ENCODE measurements at regions not wholly inside any gene's neighbourhood (a gene's known extent, or its start where the extent isn't known, plus 50 kb on each side); places are given as distances from the start of the nearest gene placed in this dataset.
"Not testable (repeated sequence)": the region's sequence is repeated elsewhere in the genome, so short reads cannot be mapped to it uniquely, and the experiment has no call there.

GRCh38 chr20:53652859-53653517 is 59.3 kb upstream of the ZNF217 start:
- no peak overlapping the region for H3K4me3 ChIP-seq (replicated peaks; ENCODE audit: low read depth, low read length)
- TF ChIP-seq CTCF (IDR thresholded peaks at IDR 0.05; ENCODE audit: insufficient read depth, low read length, poor library complexity, severe bottlenecking), result no peak
- no peak for DNase-seq (ENCODE audit: extremely low read depth, insufficient read length)
- H3K27me3 ChIP-seq (replicated peaks; ENCODE audit: control insufficient read depth, insufficient read depth, low read length), result no peaks in the 10 kb centered on the region
- H3K36me3 ChIP-seq (ENCODE audit: control insufficient read depth, insufficient read depth, low read length), result no peaks in the 10 kb centered on the region

GRCh38 chr20:53652090-53652858 is 58.6 kb upstream of the ZNF217 start:
- H3K4me3 ChIP-seq (replicated peaks; ENCODE audit: low read depth, low read length), result peak overlapping the region; percentile 44; the same call in 1 of the 2 replicates
- H3K27me3 ChIP-seq (replicated peaks; ENCODE audit: control insufficient read depth, insufficient read depth, low read length), result no peaks in the 10 kb centered on the region
- DNase-seq (ENCODE audit: extremely low read depth, insufficient read length), result peak; percentile 73
- no peaks in the 10 kb centered on the region for H3K36me3 ChIP-seq (ENCODE audit: control insufficient read depth, insufficient read depth, low read length)
- TF ChIP-seq CTCF (IDR thresholded peaks at IDR 0.05; ENCODE audit: insufficient read depth, low read length, poor library complexity, severe bottlenecking), result no peak

- H3K27me3 ChIP-seq (replicated peaks; ENCODE audit: control insufficient read depth, insufficient read depth, low read length); H3K36me3 ChIP-seq (ENCODE audit: control insufficient read depth, insufficient read depth, low read length); DNase-seq (ENCODE audit: extremely low read depth, insufficient read length); H3K4me3 ChIP-seq (replicated peaks; ENCODE audit: low read depth, low read length): not testable (repeated sequence)
These were observed 55.9 kb upstream of the ZNF217 start for GRCh38 chr20:53649493-53649892.

- H3K36me3 ChIP-seq (ENCODE audit: control insufficient read depth, insufficient read depth, low read length), result no peaks in the 10 kb centered on the region
- TF ChIP-seq CTCF (IDR thresholded peaks at IDR 0.05; ENCODE audit: insufficient read depth, low read length, poor library complexity, severe bottlenecking), result no peak
- DNase-seq (ENCODE audit: extremely low read depth, insufficient read length), result no peak
- H3K4me3 ChIP-seq (replicated peaks; ENCODE audit: low read depth, low read length), result no peak overlapping the region
- no peaks in the 10 kb centered on the region for H3K27me3 ChIP-seq (replicated peaks; ENCODE audit: control insufficient read depth, insufficient read depth, low read length)
These were observed 53.7 kb upstream of the ZNF217 start for GRCh38 chr20:53647286-53647821.

- Histone ChIP-seq H3K4me3 (replicated peaks; ENCODE audit: low read depth, low read length) (no peak overlapping the region), H3K27me3 (replicated peaks; ENCODE audit: control insufficient read depth, insufficient read depth, low read length) (no peaks in the 10 kb centered on the region), H3K36me3 (ENCODE audit: control insufficient read depth, insufficient read depth, low read length) (no peaks in the 10 kb centered on the region)
- DNase-seq (ENCODE audit: extremely low read depth, insufficient read length), result no peak
- TF ChIP-seq CTCF (IDR thresholded peaks at IDR 0.05; ENCODE audit: insufficient read depth, low read length, poor library complexity, severe bottlenecking), result no peak
These were observed 52.9 kb upstream of the ZNF217 start for GRCh38 chr20:53646550-53646949.

- Histone ChIP-seq H3K36me3 (ENCODE audit: control insufficient read depth, insufficient read depth, low read length) (no peaks in the 10 kb centered on the region), H3K27me3 (replicated peaks; ENCODE audit: control insufficient read depth, insufficient read depth, low read length) (no peaks in the 10 kb centered on the region), H3K4me3 (replicated peaks; ENCODE audit: low read depth, low read length) (no peak overlapping the region)
- no peak for DNase-seq (ENCODE audit: extremely low read depth, insufficient read length)
- no peak for TF ChIP-seq CTCF (IDR thresholded peaks at IDR 0.05; ENCODE audit: insufficient read depth, low read length, poor library complexity, severe bottlenecking)
These were observed 51.9 kb upstream of the ZNF217 start for GRCh38 chr20:53645582-53645897.

DNA sequence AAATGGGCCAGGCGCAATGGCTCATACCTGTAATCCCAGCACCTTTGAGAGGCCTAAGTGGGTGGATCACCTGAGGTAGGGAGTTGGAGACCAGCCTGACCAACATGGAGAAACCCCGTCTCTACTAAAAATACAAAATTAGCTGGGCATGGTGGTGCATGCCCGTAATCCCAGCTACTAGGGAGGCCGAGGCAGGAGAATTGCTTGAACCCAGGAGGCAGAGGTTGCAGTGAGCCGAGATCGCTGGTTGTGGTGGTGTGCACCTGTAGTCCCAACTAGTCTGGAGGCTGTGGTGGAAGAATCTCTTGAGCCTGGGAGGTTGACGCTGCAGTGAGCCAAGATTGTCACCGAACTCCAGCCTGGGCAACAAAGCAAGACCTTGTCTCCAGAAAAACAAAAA is 50.5 kb upstream of the ZNF217 start:
- H3K36me3 ChIP-seq (ENCODE audit: control insufficient read depth, insufficient read depth, low read length); H3K27me3 ChIP-seq (replicated peaks; ENCODE audit: control insufficient read depth, insufficient read depth, low read length); H3K4me3 ChIP-seq (replicated peaks; ENCODE audit: low read depth, low read length); DNase-seq (ENCODE audit: extremely low read depth, insufficient read length): not testable (repeated sequence)
